Parathyroid adenoma (tissue), 2 donors: ENCODE measurements at regions not wholly inside any gene's neighbourhood (a gene's known extent, or its start where the extent isn't known, plus 50 kb on each side); places are given as distances from the start of the nearest gene placed in this dataset.

ENCODE experiments used
- H2AFZ ChIP-seq: fragments of 300-600 bp; sonication (generic); one replicate; pipeline ENCODE4 v1.7.0; 2017; ENCODE audit warnings: antibody characterized with exemption, mild to moderate bottlenecking
- H3K27ac ChIP-seq: fragments of 300-600 bp; sonication (generic); one replicate; pipeline ENCODE4 v1.7.0; 2017
- H3K27me3 ChIP-seq: fragments of 300-600 bp; sonication (generic); one replicate; pipeline ENCODE4 v1.7.0; 2017; ENCODE audit warnings: low read length; ENCODE audit not compliant: control insufficient read depth, insufficient read depth
- H3K36me3 ChIP-seq: fragments of 300-600 bp; sonication (generic); one replicate; pipeline ENCODE4 v1.7.0; 2017; ENCODE audit warnings: low read length; ENCODE audit not compliant: control insufficient read depth, insufficient read depth
- H3K4me1 ChIP-seq: fragments of 300-600 bp; sonication (generic); one replicate; pipeline ENCODE4 v1.7.0; 2017; ENCODE audit warnings: control low read depth
- H3K4me2 ChIP-seq: fragments of 300-600 bp; sonication (generic); one replicate; pipeline ENCODE4 v1.7.0; 2017; ENCODE audit warnings: low read length
- H3K4me3 ChIP-seq: fragments of 300-600 bp; sonication (generic); one replicate; pipeline ENCODE4 v1.7.0; 2017; ENCODE audit warnings: low read depth, low read length
- H3K79me2 ChIP-seq: fragments of 300-600 bp; sonication (generic); one replicate; pipeline ENCODE4 v1.7.0; 2017; ENCODE audit warnings: control low read depth
- H3K9ac ChIP-seq: fragments of 300-600 bp; sonication (generic); one replicate; pipeline ENCODE4 v1.7.0; 2017; ENCODE audit warnings: mild to moderate bottlenecking
- H3K9me3 ChIP-seq: fragments of 300-600 bp; sonication (generic); one replicate; pipeline ENCODE4 v1.7.0; 2017; ENCODE audit warnings: low read length; ENCODE audit not compliant: control insufficient read depth
- CTCF ChIP-seq: fragments of 300-600 bp; sonication (generic); IDR thresholded peaks from one replicate; pipeline ENCODE4 v1.7.0; 2017; ENCODE audit warnings: antibody characterized with exemption, mild to moderate bottlenecking
- donor health status: primary hyperparathyroidism.

- Histone ChIP-seq H3K27me3 (no peaks in the 10 kb centered on the region), H3K4me3 (no peak overlapping the region), H3K9ac (no peak overlapping the region), H3K4me2 (no peak overlapping the region), H3K79me2 (no peaks in the 10 kb centered on the region), H3K9me3 (no peaks in the 10 kb centered on the region), H3K36me3 (no peaks in the 10 kb centered on the region), H3K27ac (no peak overlapping the region), H2AFZ (no peak overlapping the region), H3K4me1 (no peaks in the 10 kb centered on the region)
- no peak for TF ChIP-seq CTCF
Measured at GRCh38 chr11:100612766-100613165, 74.3 kb upstream of the ARHGAP42 start.

DNA sequence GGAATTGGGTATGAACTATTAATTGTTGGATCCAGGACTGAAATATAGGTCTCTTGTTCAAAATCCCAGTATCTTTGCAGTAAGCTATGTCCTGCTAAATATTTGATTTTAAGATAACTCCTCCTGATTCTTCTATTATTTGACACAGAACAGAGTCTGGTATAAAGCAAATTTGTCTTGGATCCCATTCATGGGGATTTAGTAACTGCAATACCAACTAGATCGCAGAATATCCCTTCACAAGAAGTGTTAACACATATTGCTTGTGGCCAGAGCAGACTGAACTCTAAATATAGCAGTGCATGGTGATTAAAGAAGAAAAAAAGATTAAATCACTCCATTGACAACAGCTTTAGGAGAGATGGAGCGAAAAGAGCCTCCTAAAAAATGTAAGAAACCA lies 68.2 kb upstream of the ARHGAP42 start:
- Histone ChIP-seq H3K4me2 (no peak overlapping the region), H3K4me3 (no peak overlapping the region), H3K27ac (no peak overlapping the region), H3K9ac (no peak overlapping the region), H3K9me3 (no peaks in the 10 kb centered on the region), H3K4me1 (no peaks in the 10 kb centered on the region), H3K79me2 (no peaks in the 10 kb centered on the region), H3K27me3 (no peaks in the 10 kb centered on the region), H2AFZ (no peak overlapping the region), H3K36me3 (no peaks in the 10 kb centered on the region)
- no peak for TF ChIP-seq CTCF

DNA sequence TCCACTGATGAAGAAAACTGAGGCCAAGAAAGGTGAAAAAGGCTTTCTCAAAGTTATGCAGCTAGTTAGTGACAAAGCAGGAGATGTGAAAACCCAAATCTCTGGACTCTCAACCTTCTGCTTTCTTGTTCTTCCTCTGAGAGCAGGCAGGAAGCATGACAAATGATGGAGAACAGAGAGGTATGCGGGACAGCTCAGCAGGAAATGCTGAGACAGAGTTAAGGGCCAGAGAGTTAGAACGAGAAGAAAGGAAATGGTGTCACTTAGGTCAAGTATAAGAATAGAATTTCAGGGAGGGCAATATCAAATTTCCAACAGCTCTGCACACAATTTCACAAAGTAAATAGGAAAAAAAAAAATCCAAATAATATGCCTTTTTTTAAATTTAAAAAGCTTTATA lies 67.6 kb upstream of the ARHGAP42 start:
- Histone ChIP-seq H3K4me2 (no peak overlapping the region), H3K79me2 (no peaks in the 10 kb centered on the region), H3K27me3 (no peaks in the 10 kb centered on the region), H3K36me3 (no peaks in the 10 kb centered on the region), H3K9me3 (no peaks in the 10 kb centered on the region), H3K9ac (no peak overlapping the region), H2AFZ (no peak overlapping the region), H3K4me3 (no peak overlapping the region), H3K27ac (no peak overlapping the region), H3K4me1 (no peaks in the 10 kb centered on the region)
- TF ChIP-seq CTCF = no peak

DNA sequence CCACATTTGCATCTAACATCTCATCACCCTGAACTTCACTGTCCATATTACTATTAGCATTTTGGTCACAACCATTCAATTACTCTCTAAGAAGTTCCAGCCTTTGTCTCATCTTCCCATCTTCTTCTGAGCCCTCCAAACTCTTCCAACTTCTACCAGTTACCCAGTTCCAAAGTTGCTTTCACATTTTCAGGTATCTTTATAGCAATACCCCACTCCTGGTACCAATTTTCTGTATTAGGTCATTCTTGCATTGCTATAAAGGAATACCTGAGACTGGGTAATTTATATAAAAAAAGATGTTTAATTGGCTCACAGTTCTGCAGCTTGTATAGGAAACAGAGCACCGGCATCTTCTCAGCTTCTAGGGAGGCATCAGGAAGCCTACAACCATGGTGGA lies 64.7 kb upstream of the ARHGAP42 start:
- Histone ChIP-seq H3K27ac (no peak overlapping the region), H3K9me3 (no peaks in the 10 kb centered on the region), H3K4me2 (no peak overlapping the region), H3K4me1 (no peaks in the 10 kb centered on the region), H3K79me2 (no peaks in the 10 kb centered on the region), H3K9ac (no peak overlapping the region), H3K4me3 (no peak overlapping the region), H3K36me3 (no peaks in the 10 kb centered on the region), H2AFZ (no peak overlapping the region), H3K27me3 (no peaks in the 10 kb centered on the region)
- TF ChIP-seq CTCF = no peak

DNA sequence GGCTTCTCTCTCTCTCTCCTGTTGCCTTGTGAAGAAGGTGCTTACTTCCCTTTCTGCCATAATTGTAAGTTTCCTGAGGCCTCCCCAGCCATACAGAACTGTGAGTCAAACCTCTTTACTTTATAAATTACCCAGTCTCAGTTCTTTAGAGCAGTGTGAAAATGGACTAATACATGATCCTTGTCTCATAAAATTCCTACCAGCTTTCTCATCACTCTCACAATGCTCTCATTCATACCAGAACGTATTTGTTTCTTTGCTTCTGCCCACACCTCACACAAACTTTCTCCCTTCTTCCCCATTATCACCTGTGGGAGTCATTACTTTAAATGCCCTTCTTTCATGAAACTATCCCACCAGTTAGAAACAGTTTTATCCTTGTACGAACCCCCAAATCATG lies 62.7 kb upstream of the ARHGAP42 start:
- Histone ChIP-seq H3K9me3 (no peaks in the 10 kb centered on the region), H3K9ac (no peak overlapping the region), H3K27me3 (no peaks in the 10 kb centered on the region), H3K27ac (no peak overlapping the region), H3K36me3 (no peaks in the 10 kb centered on the region), H2AFZ (no peak overlapping the region), H3K4me2 (no peak overlapping the region), H3K4me1 (no peaks in the 10 kb centered on the region), H3K4me3 (no peak overlapping the region), H3K79me2 (no peaks in the 10 kb centered on the region)
- no peak for TF ChIP-seq CTCF
